ENCODE measurements at regions not wholly inside any gene's neighbourhood (a gene's known extent, or its start where the extent isn't known, plus 50 kb on each side); places are given as distances from the start of the nearest gene placed in this dataset.
"Not testable (repeated sequence)": the region's sequence is repeated elsewhere in the genome, so short reads cannot be mapped to it uniquely, and the experiment has no call there.

DNA sequence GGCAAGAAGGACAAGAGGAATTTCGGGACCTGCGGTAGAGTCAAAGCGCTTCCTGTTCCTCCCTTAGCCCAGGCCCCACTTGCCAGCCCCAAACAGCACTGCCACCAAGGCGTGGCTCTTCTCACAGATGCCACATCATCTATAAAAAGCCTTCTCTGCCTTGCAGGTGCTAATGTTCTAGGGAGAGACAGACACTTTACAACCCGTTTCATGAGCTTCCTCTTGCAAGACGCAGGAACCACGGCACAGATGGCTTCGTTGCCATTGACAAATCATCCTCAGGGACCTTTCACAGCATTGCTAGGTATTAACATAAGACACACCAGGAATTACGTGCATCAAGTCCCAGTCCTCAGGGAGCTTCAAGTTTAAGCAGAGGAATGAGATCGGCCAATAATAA is 180.9 kb downstream of the JCAD start:
- no peak for DNase-seq

DNA sequence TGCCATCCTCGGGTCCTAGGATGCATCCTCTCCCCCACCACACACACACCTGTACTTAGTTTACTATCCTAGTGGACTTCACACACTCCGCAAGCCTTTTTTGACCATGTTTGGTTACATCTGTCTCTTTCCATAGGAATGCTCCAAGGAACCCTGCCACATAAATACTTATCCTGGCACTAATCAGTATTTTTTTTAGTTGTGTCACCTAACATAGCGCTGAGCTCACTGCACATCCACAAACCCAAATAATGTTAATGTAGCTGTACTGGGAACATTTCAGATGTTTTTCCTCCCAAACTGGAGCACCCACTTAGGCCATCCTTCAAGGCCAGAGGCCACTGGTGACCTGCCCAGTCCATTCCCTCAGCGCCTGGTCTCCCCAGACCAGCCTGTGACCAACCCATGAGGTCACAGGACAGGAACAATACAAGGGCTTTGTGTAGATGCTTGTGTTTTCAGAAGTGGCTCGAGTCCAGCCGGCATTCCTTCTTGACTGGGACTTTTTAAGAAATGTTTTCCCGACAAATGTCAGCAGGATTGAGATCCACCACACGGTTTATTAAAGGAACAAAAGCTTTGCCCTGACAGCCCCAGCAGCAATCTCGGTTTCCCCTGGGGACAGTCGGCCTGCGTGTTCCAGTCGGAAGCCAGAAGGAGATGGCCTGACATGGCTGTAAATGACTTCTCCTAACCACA is 181.4 kb downstream of the JCAD start:
- no peak for DNase-seq

DNA sequence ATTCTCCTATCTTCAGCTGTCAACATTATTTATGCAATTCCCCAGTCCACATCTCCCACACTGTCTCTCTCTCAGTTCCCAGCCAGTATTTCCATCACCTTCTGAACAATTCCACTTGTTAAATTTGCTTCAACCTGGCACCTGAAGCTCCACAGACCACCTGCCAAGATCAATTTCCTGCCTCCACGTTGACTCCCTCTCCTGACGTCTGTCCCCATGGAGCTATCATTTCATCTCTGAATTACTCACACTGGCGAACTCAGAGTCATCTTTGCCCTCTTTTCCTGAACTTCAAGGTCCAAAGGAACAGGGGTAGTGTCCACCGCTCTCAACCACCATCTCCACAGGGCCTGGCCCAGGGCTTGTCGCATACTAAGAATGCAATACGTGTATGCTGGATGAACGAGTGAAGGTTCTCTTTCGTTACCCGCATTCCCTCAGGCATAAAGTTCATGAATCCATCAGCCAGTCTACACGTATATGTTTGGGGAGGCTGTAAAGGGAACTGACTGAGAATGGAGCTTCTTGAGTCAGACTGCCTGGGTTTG is 183.3 kb downstream of the JCAD start:
- DNase-seq, result no peak

GRCh38 chr10:29874606-29875269 is 184.6 kb downstream of the JCAD start:
- DNase-seq, result no peak

- DNase-seq, result no peak
Observed at GRCh38 chr10:29873941-29874484, 185.4 kb downstream of the JCAD start.

GRCh38 chr10:29870522-29871044 is 188.8 kb downstream of the JCAD start:
- DNase-seq, result no peak

GRCh38 chr10:29869593-29869992 is 189.8 kb downstream of the JCAD start:
- DNase-seq, result no peak

- DNase-seq, result no peak
Observed at GRCh38 chr10:29866356-29866755, 193.0 kb downstream of the JCAD start.

GRCh38 chr10:29865700-29866355 is 193.6 kb downstream of the JCAD start:
- no peak for DNase-seq

DNA sequence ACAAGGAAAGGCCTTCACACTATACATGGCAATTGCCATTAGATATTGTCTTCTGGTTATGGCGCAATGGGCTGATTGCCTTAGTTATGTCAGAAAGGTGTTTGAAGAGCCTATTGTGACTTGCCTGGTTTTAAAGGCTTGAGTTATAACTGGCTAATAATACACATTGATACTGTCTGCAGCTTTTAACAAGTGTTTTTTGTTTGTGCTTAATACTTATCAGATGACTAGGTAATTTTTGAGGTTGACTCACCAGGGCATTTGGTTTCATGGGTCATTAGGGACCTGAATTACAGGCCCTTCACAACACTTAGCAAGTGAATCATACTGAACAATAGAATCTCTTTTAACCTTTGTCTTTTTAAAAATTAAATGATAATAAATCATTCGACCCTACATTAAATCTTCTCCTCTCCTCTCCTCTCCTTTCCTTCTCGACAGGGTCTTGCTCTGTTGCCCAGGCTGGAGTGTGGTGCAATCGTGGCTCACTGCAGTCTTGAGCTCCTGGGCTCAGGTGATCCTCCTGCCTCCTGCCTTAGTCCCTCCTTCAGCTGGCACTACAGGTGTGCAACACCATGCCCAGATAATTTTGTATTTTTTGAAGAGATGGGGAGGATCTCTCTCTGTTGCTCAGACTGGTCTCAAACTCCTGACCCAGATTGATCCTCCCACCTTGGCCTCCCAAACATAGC is 196.3 kb downstream of the JCAD start:
- no peak for DNase-seq

GRCh38 chr10:29861811-29862505 is 197.4 kb downstream of the JCAD start:
- DNase-seq, result no peak

DNA sequence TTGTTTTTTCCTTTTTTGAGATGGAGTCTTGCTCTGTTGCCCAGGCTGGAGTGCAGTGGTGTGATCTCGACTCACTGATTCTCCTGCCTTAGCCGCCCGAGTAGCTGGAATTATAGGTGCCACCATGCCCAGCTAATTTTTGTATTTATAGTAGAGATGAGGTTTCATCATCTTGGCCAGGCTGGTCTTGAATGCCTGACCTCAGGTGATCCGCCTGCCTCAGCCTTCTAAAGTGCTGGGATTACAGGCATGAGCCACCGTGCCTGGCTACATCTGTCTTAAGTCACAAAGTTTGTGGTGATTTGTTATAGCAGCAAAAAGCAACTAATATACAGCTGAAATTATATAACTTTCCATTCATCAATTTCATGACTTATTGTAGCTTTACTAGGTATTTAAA is 198.2 kb downstream of the JCAD start:
- DNase-seq, result not testable (repeated sequence)

- DNase-seq, result no peak
Observed at GRCh38 chr10:29860166-29860565, 199.2 kb downstream of the JCAD start.

DNA sequence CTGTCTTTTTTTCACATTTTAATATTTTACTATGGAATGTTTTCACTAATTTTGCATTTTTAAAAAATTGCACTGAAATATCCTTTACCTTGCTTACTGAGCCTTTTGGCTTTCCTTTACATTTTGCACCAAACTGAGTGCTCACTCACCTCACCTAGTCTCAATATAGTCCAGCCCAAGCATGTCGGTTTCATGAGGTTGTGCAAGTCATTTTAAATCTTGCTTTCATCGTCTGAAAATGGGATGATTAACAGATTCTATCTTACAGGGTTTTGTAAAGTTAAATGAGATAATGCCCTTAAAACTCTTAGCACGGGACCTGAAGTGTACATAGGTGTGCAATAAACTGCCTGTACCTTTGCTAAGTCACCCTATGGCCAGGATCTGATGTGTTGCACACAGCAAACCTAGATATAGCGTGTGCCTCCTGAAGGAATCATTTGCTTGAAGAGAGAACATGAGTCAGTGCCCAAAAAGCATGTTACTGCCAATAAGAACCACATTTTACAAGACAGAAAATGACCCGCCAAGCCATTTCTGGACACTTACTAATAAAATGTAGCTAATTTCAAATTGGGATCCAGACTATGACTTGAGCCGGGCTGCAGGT is 199.8 kb downstream of the JCAD start:
- DNase-seq, result no peak

DNA sequence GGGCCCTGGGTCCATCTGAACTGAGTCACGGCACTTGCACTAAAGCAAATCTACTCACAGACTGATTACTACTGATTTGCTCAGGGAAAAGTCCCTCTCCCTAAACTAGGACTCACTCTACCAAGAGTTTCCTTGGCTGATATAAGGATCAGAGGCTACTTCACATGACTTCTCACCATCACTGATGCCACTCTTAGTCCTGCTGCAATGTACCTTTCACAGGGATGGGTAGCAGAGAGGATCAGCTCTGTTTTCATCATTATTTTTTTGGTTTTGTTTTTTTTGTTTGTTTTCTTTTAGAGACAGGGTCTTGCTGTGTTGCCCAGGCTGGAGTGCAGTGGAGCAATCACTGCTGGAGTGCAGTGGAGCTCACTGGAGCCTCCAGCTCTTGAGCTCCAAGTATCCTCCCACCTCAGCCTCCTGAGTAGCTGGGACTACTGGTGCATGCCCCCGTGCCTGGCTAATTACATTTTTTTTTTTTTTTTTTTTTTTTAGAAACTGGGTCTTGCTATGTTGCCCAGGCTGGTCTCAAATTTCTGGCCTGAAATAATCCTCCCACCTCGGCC is 200.6 kb downstream of the JCAD start:
- DNase-seq, result no peak

- DNase-seq, result no peak
Observed at GRCh38 chr10:29857843-29858701, 201.3 kb downstream of the JCAD start.

GRCh38 chr10:29856295-29856694 is 203.1 kb downstream of the JCAD start:
- no peak for DNase-seq

DNA sequence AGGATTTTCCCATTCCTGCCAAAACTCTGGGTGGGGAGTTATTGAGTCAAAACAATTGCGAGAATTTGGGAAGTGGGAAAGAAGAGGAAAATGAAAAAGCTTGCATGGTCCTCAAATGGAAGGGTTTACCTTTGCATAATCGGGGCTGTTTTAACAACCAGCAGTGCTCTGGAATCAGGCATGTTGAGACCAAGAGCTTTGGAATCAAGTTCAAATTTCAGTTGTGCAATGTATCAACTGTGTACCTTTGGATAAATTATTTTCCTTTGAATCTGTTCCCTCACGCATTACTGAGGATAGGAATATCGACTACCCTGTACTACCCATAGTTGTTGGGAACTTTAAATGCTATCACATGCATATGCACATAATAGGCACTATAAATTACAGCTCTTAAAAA is 205.5 kb downstream of the JCAD start:
- DNase-seq, result no peak

- no peak for DNase-seq
Observed at GRCh38 chr10:29851241-29851640, 208.1 kb downstream of the JCAD start.

- DNase-seq, result no peak
Observed at GRCh38 chr10:29850371-29850770, 209.0 kb downstream of the JCAD start.

Data from AML-193 (cell line).